HG03439 (cell line): ENCODE measurements at regions not wholly inside any gene's neighbourhood (a gene's known extent, or its start where the extent isn't known, plus 50 kb on each side); places are given as distances from the start of the nearest gene placed in this dataset.
"Not testable (repeated sequence)": the region's sequence is repeated elsewhere in the genome, so short reads cannot be mapped to it uniquely, and the experiment has no call there.

ENCODE experiments used
- ATAC-seq: cut with Tn5 transposase; IDR thresholded peaks from one replicate; pipeline ENCODE4 v1.9.1; 2021; ENCODE audit warnings: mild to moderate bottlenecking, moderate library complexity; ENCODE audit not compliant: unreplicated experiment

GRCh38 chr2:147614979-147615470 is 229.8 kb upstream of the ACVR2A start:
- no peak for ATAC-seq

DNA sequence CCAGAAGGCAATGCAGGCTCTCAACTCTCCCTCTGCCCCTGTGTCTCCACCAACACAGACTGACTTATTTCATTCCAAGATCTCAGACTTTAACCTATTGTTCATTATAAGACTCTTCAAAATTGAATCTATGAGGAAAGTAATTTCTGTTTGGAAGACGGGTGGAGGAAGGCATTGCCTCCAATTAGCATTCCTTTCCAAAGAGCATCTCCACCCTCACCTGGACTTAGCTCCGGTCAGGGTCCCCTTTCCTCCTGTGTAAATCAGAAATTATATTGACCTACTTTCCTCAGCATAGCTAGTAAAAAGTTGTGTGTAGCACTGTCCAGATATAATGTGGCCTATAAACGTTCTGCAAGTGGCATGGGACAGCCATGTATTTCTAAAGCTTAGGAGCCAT is 230.4 kb upstream of the ACVR2A start:
- ATAC-seq = no peak

DNA sequence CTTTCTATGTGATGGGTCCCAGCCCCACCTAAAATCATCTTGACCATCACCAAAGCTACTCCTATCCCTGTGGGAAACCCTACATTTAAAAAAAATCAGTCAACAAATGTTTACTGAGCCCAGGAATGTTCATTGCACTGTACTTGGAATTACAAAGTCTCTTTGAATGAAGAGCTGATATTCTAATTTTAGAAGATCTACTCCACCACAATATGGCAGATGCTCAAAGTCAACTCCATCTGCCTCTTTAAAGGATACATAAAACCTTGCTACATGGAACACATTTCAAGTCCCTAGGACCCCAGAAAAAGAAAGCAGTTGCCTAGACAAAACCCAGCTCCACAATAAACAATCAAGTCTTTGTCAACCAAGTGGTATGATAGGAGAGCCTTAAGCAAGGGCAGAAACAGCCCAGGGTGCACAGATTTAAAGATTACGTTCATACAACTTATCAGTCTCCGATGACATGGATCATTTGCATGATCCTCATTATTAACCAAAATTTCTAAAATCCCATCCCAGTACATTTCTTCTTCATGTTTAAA is 234.3 kb upstream of the ACVR2A start:
- no peak for ATAC-seq

DNA sequence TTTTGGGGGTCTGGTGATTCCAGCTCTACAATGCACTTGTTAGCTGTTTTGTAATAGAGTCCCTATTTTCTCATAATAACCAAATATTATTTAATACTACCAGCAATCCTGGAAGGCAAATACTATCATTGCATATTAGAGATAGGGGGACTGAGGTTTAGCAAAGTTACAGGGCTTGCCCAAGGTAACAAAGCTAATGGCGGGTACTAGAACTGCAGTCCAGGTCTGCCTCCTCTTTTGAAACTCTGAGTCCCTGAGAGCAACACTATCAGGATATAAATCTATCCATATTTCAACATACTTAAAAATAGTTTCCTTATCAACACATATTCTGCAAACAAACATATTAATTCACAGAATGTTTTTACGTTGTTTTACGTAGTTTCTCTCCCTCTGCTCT is 235.5 kb upstream of the ACVR2A start:
- no peak for ATAC-seq

- ATAC-seq = no peak
Observed at GRCh38 chr2:147607379-147607778, 237.4 kb upstream of the ACVR2A start.

DNA sequence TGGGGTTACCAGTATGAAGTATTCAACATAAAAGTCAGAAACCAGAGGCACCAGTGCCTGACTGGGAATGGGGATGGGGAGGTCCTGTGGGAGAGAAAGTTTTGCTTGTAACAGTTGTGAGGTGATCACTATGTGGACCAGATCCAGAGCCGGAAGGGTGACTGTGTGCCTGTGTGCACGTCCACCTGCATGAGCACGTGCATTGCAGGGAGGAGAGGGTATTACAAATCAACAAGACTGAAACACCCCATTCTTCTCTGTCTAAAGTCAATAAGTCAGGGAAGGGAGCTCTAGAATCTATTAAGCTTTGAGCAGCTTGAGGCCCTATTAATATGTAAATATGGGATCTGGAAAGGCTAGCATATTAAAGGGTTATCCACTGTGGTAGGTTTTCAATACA is 241.0 kb upstream of the ACVR2A start:
- ATAC-seq = no peak

DNA sequence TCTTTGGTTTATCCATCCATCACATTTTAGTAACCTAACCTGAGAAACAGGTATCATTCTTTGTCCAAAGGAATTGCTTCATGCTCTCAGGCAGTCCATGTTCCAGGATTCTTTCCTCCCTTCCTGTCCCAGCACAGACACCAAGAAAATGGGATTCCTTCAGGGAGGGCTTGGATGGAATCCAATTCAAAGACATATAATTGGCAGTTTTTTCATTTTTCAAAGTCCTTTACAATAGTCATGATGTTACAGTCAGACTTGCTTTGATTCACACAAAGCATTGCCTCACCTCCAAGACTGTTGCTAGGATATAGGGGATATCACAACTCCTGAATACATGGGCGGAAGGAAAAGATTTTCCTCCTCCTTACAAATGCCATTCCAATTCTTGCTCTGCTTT is 241.4 kb upstream of the ACVR2A start:
- no peak for ATAC-seq

GRCh38 chr2:147600646-147601045 is 244.2 kb upstream of the ACVR2A start:
- ATAC-seq = no peak

GRCh38 chr2:147600223-147600622 is 244.6 kb upstream of the ACVR2A start:
- ATAC-seq = no peak

DNA sequence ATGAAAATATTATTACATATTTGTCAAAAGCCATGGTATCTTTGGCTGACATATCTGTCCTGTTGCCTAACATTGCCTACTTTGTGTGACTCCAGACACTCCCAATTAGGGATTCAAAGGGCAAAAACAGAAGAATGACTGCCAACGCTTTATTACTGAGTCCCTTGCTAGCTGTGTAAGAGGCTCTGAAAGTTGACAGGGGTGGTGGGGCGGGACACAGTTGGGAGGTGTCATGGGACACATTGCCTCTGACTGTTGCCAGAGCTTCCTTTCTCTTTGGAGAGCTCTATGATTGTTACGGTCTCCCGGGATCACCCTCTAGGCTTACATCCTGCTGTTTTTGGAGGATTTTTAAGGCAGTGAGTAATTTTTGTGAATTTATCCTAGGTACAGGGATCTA is 249.6 kb upstream of the ACVR2A start:
- no peak for ATAC-seq

GRCh38 chr2:147594038-147594437 is 250.8 kb upstream of the ACVR2A start:
- no peak for ATAC-seq

- ATAC-seq = not testable (repeated sequence)
Observed at GRCh38 chr2:147592784-147593183, 252.0 kb upstream of the ACVR2A start.

DNA sequence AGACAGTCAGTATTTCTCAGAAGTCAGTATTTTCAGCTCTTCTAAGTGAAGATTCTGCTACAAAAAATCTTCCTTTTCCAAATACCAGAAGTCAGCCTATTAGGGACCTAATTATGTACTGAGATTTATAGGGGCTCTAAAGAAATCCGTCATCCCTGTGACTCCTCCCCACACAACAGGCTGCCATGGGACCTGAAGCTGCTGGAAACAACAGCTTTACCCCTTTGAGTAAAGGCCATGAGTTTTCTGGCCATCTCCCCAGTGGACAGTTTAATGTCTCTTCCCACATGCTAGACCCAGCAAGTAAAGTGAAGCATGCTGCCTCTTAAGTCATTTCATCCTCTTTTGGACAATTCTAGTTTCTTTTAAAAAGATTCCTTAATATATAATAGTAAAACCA is 255.7 kb upstream of the ACVR2A start:
- ATAC-seq = no peak

GRCh38 chr2:147588191-147588590 is 256.6 kb upstream of the ACVR2A start:
- ATAC-seq = no peak

DNA sequence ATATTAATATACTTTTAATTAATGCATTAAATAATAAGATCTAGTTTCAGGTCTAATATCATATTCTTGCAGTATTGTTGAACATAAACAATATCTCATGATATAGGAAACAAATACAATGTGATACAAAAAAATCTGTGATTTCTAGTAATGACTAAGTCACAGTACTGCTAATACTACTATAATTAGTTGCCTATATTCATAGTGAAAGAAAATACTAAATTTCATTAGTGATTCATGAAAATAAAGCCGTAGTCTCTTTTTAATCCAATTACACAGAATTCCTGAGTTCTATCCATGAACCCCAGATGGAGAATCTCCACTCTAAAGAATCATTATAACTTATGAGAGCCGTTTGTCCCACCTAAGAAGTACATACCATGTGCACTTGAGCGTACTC is 266.3 kb upstream of the ACVR2A start:
- ATAC-seq = no peak

GRCh38 chr2:147577998-147578380 is 266.8 kb upstream of the ACVR2A start:
- ATAC-seq = no peak

GRCh38 chr2:147577323-147577997 is 267.4 kb upstream of the ACVR2A start:
- ATAC-seq = no peak

DNA sequence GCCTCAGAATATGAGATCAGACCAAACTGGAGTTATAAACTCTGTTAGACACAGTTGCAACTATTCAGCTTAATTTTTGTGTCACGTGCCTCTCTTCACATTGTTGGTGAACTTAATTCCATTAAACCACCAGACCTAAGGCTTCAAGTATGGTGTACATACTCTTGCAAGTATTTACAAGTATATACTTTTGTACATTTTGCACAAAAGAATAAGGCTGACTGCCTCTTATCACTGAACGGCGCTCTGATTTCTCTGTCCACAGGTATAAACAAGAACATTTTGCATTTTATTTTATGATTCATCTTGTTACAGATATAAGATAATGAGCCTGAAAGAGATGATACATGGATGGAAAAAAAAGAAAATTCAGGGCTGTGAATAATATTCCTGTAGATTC is 269.7 kb upstream of the ACVR2A start:
- ATAC-seq = no peak

DNA sequence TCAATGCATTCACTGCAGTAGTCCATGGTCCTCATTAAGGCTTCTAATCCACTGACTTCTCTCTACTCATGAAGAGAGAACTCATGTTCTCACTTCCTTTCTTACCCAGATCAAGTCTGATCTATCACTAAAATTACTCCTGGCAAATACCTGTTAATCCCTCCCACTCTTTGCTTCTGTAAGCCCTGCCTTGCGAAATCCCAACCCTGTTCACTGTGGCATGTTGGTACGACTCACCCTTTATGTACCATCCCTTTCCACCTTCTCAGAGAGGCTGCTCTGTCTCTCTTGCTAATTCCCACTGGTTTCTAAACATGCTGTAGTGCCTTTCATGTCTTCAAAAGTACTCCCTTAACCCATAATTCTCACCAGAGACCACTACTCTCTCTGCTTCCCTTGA is 272.2 kb upstream of the ACVR2A start:
- ATAC-seq = no peak

DNA sequence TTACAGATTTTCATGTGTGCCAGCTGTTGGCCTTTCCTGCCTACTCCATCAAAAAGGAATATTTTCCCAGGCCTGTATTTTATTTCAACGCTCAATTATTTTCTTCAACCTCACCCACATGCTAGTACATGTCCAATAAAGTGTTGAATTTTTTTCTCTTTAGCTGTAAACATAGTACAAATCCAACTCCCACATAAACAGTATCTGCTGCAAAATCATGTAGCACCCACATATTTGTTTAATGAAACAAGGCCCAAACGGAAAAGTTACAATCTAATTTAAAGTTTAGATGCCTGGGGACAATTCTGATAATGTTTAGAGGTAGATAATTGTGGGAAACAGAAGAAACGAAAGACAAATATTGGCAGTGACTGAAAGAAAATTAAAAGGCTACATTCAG is 275.4 kb upstream of the ACVR2A start:
- ATAC-seq = no peak

GRCh38 chr2:147568109-147568508 is 276.7 kb upstream of the ACVR2A start:
- no peak for ATAC-seq

DNA sequence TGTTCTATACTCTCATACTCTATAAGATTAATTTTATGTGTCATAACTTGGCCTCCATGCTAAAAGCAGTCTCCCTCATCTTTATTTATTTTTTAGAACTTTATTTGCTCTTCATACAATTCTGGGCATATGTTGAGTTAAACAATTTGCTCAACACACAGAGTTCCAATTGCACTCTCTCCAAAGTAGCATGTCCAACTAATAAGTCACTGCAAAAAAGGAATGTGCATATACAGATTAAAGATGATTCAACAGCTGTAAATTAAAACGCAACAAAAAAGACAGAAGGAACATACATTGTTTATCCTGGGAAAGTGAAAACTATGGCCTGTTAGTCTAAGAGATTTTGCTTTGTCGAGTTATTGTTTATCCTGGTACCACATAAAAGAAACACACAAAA is 277.7 kb upstream of the ACVR2A start:
- ATAC-seq = no peak
